K562 (cell line): ENCODE measurements at regions not wholly inside any gene's neighbourhood (a gene's known extent, or its start where the extent isn't known, plus 50 kb on each side); places are given as distances from the start of the nearest gene placed in this dataset.

Experiments used
- ATAC-seq: fragments of 200-7000 bp; cut with Tn5 transposase; 3 replicates; pipeline ENCODE4 v1.9.1; 2020; ENCODE audit warnings: moderate library complexity
- BruUV-seq: library from RNA; stranded (reverse); fragments of 400-500 nt; replicated peaks from 2 replicates; lab custom pipeline; 2021; lab: Mats Ljungman, UMichigan
- CTCF ChIA-PET: fragments of 300-600 bp; formaldehyde crosslinking; extraction: SDS; loops from one replicate; lab custom pipeline; 2021; ENCODE audit warnings: low intra/inter-chr PET ratio; lab: Yijun Ruan, JAX
- POLR2A ChIA-PET: fragments of 300-600, 350-650 bp; sonication (Branson Sonifier 250); formaldehyde crosslinking; extraction: SDS; loops from one replicate; lab custom pipeline; 2021; ENCODE audit warnings: antibody characterized with exemption, inconsistent platforms; lab: Yijun Ruan, JAX
- DNase-seq, 4 experiments: peaks; one replicate each; pipeline versions ENCODE4 v3.0.0 to v3.0.0-alpha.2; 2011 to 2018; ENCODE audit warnings: low spot score in 3 of 4, mixed read lengths in 3 of 4; ENCODE audit errors: extremely low read depth in 1 of 4
- FAIRE-seq: peaks from 2 replicates; lab custom pipeline; 2011; peaks lifted over from hg19 to GRCh38; lab: Jason Lieb, UNC
- H2AFZ ChIP-seq: 2 replicates; pipeline ENCODE4 v1.6.0; 2011; ENCODE audit warnings: low read depth, low read length, control low read depth, inconsistent platforms
- H3K27ac ChIP-seq: fragments of 200-600 bp; 3 replicates; pipeline ENCODE4 v1.8.0; 2011; ENCODE audit warnings: low read depth, mild to moderate bottlenecking, control low read depth, inconsistent platforms, low read length, moderate library complexity, mixed read lengths; ENCODE audit errors: extremely low read depth
- H3K27me3 ChIP-seq, 2 experiments: fragments of 300-600 bp in 1 of 2; 2 replicates in 1 of 2; 3 replicates in 1 of 2; pipeline versions ENCODE4 v1.6.0 to v1.8.0; 2011; ENCODE audit warnings: inconsistent platforms in 2 of 2, low read length in 2 of 2, mild to moderate bottlenecking in 1 of 2, mixed read lengths in 1 of 2, moderate library complexity in 1 of 2; ENCODE audit not compliant: control insufficient read depth in 2 of 2, insufficient read depth in 2 of 2
- H3K36me3 ChIP-seq: fragments of 300-600 bp; 3 replicates; pipeline ENCODE4 v1.8.0; 2011; ENCODE audit warnings: mild to moderate bottlenecking, low read length, inconsistent platforms; ENCODE audit not compliant: control insufficient read depth, insufficient read depth
- H3K4me1 ChIP-seq, 2 experiments: fragments of 200-600 bp in 1 of 2; replicated peaks in 1 of 2; 2 replicates in 1 of 2; 3 replicates in 1 of 2; pipeline versions ENCODE4 v1.5.1 to v1.8.0; 2011; ENCODE audit warnings: inconsistent platforms in 2 of 2, low read length in 2 of 2, mild to moderate bottlenecking in 1 of 2, mixed read lengths in 1 of 2, moderate library complexity in 1 of 2; ENCODE audit not compliant: control insufficient read depth in 2 of 2, insufficient read depth in 2 of 2
- H3K4me2 ChIP-seq: 2 replicates; pipeline ENCODE4 v1.6.1; 2011; ENCODE audit warnings: low read length, control low read depth, inconsistent platforms, mixed read lengths; ENCODE audit not compliant: insufficient read depth
- H3K4me3 ChIP-seq: fragments of 200-600 bp; sonication (generic), shearing (Covaris generic); 2 replicates; pipeline ENCODE4 v1.5.1; 2016; ENCODE audit warnings: control low read depth, inconsistent platforms
- H3K79me2 ChIP-seq: fragments of 200-600 bp; 3 replicates; pipeline ENCODE4 v1.8.0; 2011; ENCODE audit warnings: low read length, inconsistent platforms; ENCODE audit not compliant: control insufficient read depth, insufficient read depth
- H3K9ac ChIP-seq, 2 experiments: 2 replicates each; pipeline versions ENCODE4 v1.6.0 to v1.6.1; 2011; ENCODE audit warnings: low read depth in 2 of 2, low read length in 2 of 2, control low read depth in 1 of 2, inconsistent platforms in 1 of 2, mild to moderate bottlenecking in 1 of 2, mixed read lengths in 1 of 2; ENCODE audit not compliant: insufficient read depth in 1 of 2
- H3K9me1 ChIP-seq: one replicate; pipeline ENCODE4 v1.6.0; 2011; ENCODE audit warnings: inconsistent platforms, mild to moderate bottlenecking, low read length, moderate library complexity; ENCODE audit not compliant: control insufficient read depth, insufficient read depth
- H3K9me3 ChIP-seq: replicated peaks from 2 replicates; pipeline ENCODE4 v1.5.1; 2011; ENCODE audit warnings: low read depth, low read length, inconsistent platforms; ENCODE audit not compliant: control insufficient read depth, insufficient read depth
- H4K20me1 ChIP-seq: replicated peaks from 2 replicates; pipeline ENCODE4 v1.6.1; 2011; ENCODE audit warnings: low read length, inconsistent platforms, mixed read lengths; ENCODE audit not compliant: control insufficient read depth, insufficient read depth
- ARID1B ChIP-seq: fragments of 450-650 bp; IDR thresholded peaks from 2 replicates; pipeline ENCODE4 v1.6.1; 2016; ENCODE audit warnings: antibody characterized with exemption, mild to moderate bottlenecking, inconsistent platforms
- ARID4B ChIP-seq: sonication (generic); formaldehyde crosslinking; IDR thresholded peaks from 2 replicates; pipeline ENCODE4 v1.8.0; 2022; ENCODE audit warnings: mild to moderate bottlenecking, missing genetic modification reagents
- CHD4 ChIP-seq: fragments of 200-600 bp; sonication (generic); IDR thresholded peaks from 3 replicates; pipeline ENCODE4 v1.6.1; 2012; ENCODE audit warnings: low read depth, mild to moderate bottlenecking, mixed read lengths, low read length, inconsistent platforms; ENCODE audit not compliant: insufficient read depth, insufficient replicate concordance, poor library complexity, severe bottlenecking
- E2F1 ChIP-seq: sonication (generic); formaldehyde crosslinking; IDR thresholded peaks from 2 replicates; pipeline ENCODE4 v1.8.1; 2023; ENCODE audit warnings: mild to moderate bottlenecking, missing genetic modification reagents, moderate library complexity
- E2F3 ChIP-seq: fragments of 250-450 bp; sonication (Bioruptor Pico); IDR thresholded peaks from 2 replicates; pipeline ENCODE4 v1.4.0; 2020; ENCODE audit warnings: mild to moderate bottlenecking
- ETV5 ChIP-seq: sonication (generic); formaldehyde crosslinking; IDR thresholded peaks from 2 replicates; pipeline ENCODE4 v1.4.0; 2020; ENCODE audit warnings: low read depth, mild to moderate bottlenecking, missing genetic modification reagents
- JUN ChIP-seq, 2 experiments: sonication (generic) in 1 of 2; formaldehyde crosslinking in 1 of 2; IDR thresholded peaks; 2 replicates each; pipeline versions ENCODE4 v1.6.1 to v1.8.0; 2012 to 2022; ENCODE audit warnings: borderline replicate concordance in 2 of 2, mild to moderate bottlenecking in 2 of 2, improper control_type of control experiment in 1 of 2, low read depth in 1 of 2, low read length in 1 of 2, missing genetic modification reagents in 1 of 2
- PREB ChIP-seq: sonication (generic); formaldehyde crosslinking; IDR thresholded peaks from 2 replicates; pipeline ENCODE4 v1.8.1; 2023; ENCODE audit warnings: mild to moderate bottlenecking, missing genetic modification reagents
- RBM22 ChIP-seq: fragments of 200-400 bp; formaldehyde crosslinking; IDR thresholded peaks from 2 replicates; pipeline ENCODE4 v1.6.1; 2018; ENCODE audit warnings: low read length, low read depth; ENCODE audit not compliant: poor library complexity, severe bottlenecking
- SMAD1 ChIP-seq: fragments of 150-350 bp; IDR thresholded peaks from 2 replicates; pipeline ENCODE4 v1.6.1; 2014; ENCODE audit warnings: low read length, low read depth; ENCODE audit not compliant: partially characterized antibody
- SMARCA5 ChIP-seq: fragments of 450-650 bp; IDR thresholded peaks from 2 replicates; pipeline ENCODE4 v1.6.1; 2016
- VEZF1 ChIP-seq: fragments of 200-800 bp; sonication (Bioruptor generic); IDR thresholded peaks from 2 replicates; pipeline ENCODE4 v1.6.1; 2017; ENCODE audit warnings: missing genetic modification characterization, missing compliant biosample characterization
- WGBS: fragments of 100-300 bp; shearing (Covaris generic); methylation state at CpG from one replicate; pipeline ENCODE4 v1.1.6; 2016; ENCODE audit warnings: low coverage, mixed read lengths; ENCODE audit not compliant: insufficient coverage; ENCODE audit errors: missing lambda C conversion rate; 5-methylcytosine and 5-hydroxymethylcytosine counted together
- in situ Hi-C: fragments of 300-500 bp; cut with MboI; formaldehyde crosslinking; loops from 4 replicates; pipeline ENCODE4 v1.15.0; 2018; ENCODE audit warnings: inconsistent platforms, mixed read lengths
- intact Hi-C: fragments of 100-400 bp; cut with micrococcal nuclease; formaldehyde crosslinking; loops from 2 replicates; pipeline ENCODE4 v1.14.2; 2022

GRCh38 chr1:30257742-30258380, 465.5 kb downstream of the MATN1 start (continued):
- TF ChIP-seq E2F1: no peak
- TF ChIP-seq VEZF1: no peak
- TF ChIP-seq SMARCA5: no peak
- no peak for TF ChIP-seq ETV5 (CRISPR knock-in tag)
- no peak for TF ChIP-seq ARID1B

GRCh38 chr1:30257322-30257721, 466.1 kb downstream of the MATN1 start:
- ChIA-PET CTCF (no interaction called here), POLR2A (interaction anchor here (0.6 kb wide), 1 partner anchor 319 kb away, joined by 3 read pairs; no protein-coding TSS in a partner anchor)
- Histone ChIP-seq H3K4me3 (no peak overlapping the region), H3K4me1 (no peaks in the 10 kb centered on the region), H4K20me1 (no peaks in the 10 kb centered on the region), H2AFZ (no peak overlapping the region), H3K4me2 (no peak overlapping the region), H3K9me3 (no peaks in the 10 kb centered on the region), H3K27ac (no peak overlapping the region), H3K27me3 (peaks cover 5 to 46% of the 10 kb centered on the region in 2 experiments; a peak in 4 of 5 replicates), H3K79me2 (no peaks in the 10 kb centered on the region), H3K36me3 (no peaks in the 10 kb centered on the region), H3K9me1 (no peaks in the 10 kb centered on the region), H3K9ac (no peak overlapping the region)
- FAIRE-seq (no peak), ATAC-seq (no peak), DNase-seq (no peak)
- intact Hi-C loops (no loop called here), in situ Hi-C loops (no loop called here)
- no TSS peak for BruUV-seq
- WGBS: 0% methylated on average over 1 of the region's 1 CpG
- TF ChIP-seq CHD4 (no peak), PREB (CRISPR knock-in tag) (no peak), ARID4B (CRISPR knock-in tag) (no peak), E2F3 (CRISPR knock-in tag) (no peak), JUN (IDR thresholded peaks at IDR 0.05; ENCODE audit: borderline replicate concordance, low read depth, low read length) (no peak), JUN (CRISPR knock-in tag; IDR thresholded peaks at IDR 0.05; ENCODE audit: borderline replicate concordance) (no peak), SMAD1 (no peak), RBM22 (no peak)
